ENCODE measurements at regions not wholly inside any gene's neighbourhood (a gene's known extent, or its start where the extent isn't known, plus 50 kb on each side); places are given as distances from the start of the nearest gene placed in this dataset.

DNA sequence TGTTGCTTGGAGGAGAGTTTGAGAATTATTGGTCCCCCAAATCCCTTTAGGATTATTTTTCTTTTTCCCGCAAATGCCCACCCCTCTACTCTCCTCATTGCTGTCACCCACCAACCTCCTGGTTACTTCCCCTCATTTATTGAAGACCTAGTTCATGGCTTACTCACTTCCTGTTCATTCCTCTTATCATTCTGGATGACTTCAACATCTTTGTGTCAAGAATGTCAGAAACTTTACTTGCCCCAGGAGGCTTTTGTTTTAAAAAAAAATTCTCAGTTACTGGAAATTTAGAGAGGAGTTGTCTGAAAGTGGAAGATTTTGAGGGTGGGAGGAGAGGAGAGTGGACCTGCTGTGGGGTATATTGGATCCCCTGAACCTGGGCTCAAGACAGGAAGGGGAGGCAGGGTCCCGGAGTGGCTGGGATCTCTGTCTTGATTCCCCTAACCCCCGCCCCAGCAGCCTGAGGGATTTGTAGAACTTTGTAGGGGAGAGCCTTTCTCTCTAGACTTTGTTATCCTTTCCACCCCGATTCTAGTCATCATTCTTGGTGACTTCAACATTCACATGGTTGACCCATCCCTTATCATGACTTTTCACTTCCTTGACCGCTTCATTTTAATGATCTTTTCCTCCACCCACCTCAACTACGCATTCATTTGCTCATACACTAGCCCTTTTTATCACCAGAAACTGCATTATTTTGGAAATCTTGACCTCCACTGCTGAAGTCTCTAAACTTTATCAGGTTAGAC lies 69.9 kb upstream of the ESX1 start:
- intact Hi-C loops (cut with micrococcal nuclease) = no loop called here
- Histone ChIP-seq H3K36me3 (no peaks in the 10 kb centered on the region), H3K9me3 (replicated peaks) (no peaks in the 10 kb centered on the region), H3K4me3 (no peak overlapping the region), H3K27me3 (ENCODE audit: low read depth) (no peaks in the 10 kb centered on the region), H3K4me1 (no peaks in the 10 kb centered on the region), H3K27ac (replicated peaks) (no peak overlapping the region)
- TF ChIP-seq, protein P1, sequence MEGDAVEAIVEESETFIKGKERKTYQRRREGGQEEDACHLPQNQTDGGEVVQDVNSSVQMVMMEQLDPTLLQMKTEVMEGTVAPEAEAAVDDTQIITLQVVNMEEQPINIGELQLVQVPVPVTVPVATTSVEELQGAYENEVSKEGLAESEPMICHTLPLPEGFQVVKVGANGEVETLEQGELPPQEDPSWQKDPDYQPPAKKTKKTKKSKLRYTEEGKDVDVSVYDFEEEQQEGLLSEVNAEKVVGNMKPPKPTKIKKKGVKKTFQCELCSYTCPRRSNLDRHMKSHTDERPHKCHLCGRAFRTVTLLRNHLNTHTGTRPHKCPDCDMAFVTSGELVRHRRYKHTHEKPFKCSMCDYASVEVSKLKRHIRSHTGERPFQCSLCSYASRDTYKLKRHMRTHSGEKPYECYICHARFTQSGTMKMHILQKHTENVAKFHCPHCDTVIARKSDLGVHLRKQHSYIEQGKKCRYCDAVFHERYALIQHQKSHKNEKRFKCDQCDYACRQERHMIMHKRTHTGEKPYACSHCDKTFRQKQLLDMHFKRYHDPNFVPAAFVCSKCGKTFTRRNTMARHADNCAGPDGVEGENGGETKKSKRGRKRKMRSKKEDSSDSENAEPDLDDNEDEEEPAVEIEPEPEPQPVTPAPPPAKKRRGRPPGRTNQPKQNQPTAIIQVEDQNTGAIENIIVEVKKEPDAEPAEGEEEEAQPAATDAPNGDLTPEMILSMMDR (IDR thresholded peaks at IDR 0.05; ENCODE audit: borderline replicate concordance) = no peak
- DNase-seq = no peak

DNA sequence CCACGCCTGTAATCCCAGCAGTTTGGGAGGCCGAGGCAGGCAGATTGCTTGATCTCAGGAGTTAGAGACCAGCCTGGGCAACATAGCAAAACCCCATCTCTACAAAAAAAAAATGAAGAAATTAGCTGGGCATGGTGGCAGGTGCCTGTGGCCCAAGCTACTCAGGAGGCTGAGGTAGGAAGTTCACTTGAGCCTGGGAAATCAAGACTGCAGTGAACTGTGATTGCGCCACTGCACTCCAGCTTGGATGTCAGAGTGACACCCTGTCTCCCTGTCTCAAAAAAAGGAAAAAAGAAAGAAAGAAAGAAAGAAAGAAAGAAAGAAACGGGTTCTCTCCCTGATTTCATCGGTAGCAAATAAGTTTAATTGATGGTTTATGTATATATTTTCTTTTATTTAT lies 64.6 kb upstream of the ESX1 start:
- H3K4me1 ChIP-seq = no peaks in the 10 kb centered on the region
- DNase-seq = no peak
- H3K27me3 ChIP-seq (ENCODE audit: low read depth) = no peaks in the 10 kb centered on the region
- intact Hi-C loops (cut with micrococcal nuclease) = no loop called here
- no peaks in the 10 kb centered on the region for H3K9me3 ChIP-seq (replicated peaks)
- no peak overlapping the region for H3K4me3 ChIP-seq
- no peaks in the 10 kb centered on the region for H3K36me3 ChIP-seq
- TF ChIP-seq, protein P1 (IDR thresholded peaks at IDR 0.05; ENCODE audit: borderline replicate concordance) = no peak
- no peak overlapping the region for H3K27ac ChIP-seq (replicated peaks)

DNA sequence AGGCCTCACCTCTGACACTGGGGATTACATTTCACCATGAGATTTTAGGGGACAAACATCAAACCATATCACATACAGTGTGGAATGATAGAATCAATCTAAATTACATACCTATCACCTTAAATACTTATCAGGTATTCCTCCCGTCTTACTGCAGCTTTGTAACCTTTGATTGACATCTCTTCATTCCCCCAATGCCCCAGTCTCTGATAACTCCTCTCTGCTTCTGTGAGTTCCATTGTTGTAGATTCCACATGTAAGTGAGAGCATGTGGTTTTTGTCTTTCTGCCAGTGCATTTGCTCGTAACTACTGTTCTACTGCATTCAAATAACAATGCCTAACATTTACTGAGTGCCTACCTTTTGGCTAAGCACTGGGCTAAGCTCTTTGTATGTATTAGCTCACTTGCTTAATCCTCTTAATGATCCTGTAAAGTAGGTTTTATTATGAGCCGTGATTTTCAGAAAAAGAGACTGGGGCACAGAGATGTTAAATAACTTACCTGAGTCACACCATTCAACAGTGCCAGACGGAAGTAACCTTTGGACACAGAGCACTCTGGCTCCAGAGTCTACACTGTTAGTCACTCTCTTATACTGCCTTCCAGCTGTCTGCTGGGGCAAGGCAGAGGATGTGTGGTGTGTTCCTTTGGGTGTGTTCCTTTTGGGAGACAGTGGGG lies 63.7 kb upstream of the ESX1 start:
- H3K9me3 ChIP-seq (replicated peaks) = no peaks in the 10 kb centered on the region
- no peak overlapping the region for H3K4me3 ChIP-seq
- intact Hi-C loops (cut with micrococcal nuclease) = no loop called here
- no peak for DNase-seq
- no peak overlapping the region for H3K27ac ChIP-seq (replicated peaks)
- no peaks in the 10 kb centered on the region for H3K4me1 ChIP-seq
- TF ChIP-seq, protein P1 (IDR thresholded peaks at IDR 0.05; ENCODE audit: borderline replicate concordance) = no peak
- no peaks in the 10 kb centered on the region for H3K36me3 ChIP-seq
- no peaks in the 10 kb centered on the region for H3K27me3 ChIP-seq (ENCODE audit: low read depth)

DNA sequence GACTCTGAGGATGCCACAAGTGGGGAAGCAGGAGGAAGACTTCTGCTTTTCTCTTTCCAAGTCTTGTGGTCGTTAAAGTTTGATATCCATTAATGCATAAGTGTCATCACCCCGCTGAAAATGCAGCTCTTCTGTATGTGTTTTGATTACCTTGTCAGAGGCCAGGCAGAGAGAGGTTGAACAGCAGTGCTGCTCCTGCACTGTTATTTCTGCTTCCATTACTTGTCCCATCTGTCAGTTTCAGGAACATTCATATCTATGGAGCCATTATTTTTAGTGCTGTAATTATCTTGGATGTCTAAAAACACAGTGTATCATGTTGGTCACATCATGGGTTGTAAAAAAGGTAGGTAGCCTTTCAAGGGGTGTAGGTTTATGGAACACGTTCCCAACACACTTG lies 62.0 kb upstream of the ESX1 start:
- DNase-seq = no peak
- Histone ChIP-seq H3K36me3 (no peaks in the 10 kb centered on the region), H3K27me3 (ENCODE audit: low read depth) (no peaks in the 10 kb centered on the region), H3K4me1 (no peaks in the 10 kb centered on the region), H3K4me3 (no peak overlapping the region), H3K27ac (replicated peaks) (no peak overlapping the region), H3K9me3 (replicated peaks) (no peaks in the 10 kb centered on the region)
- intact Hi-C loops (cut with micrococcal nuclease) = no loop called here
- TF ChIP-seq, protein P1 (IDR thresholded peaks at IDR 0.05; ENCODE audit: borderline replicate concordance) = no peak

DNA sequence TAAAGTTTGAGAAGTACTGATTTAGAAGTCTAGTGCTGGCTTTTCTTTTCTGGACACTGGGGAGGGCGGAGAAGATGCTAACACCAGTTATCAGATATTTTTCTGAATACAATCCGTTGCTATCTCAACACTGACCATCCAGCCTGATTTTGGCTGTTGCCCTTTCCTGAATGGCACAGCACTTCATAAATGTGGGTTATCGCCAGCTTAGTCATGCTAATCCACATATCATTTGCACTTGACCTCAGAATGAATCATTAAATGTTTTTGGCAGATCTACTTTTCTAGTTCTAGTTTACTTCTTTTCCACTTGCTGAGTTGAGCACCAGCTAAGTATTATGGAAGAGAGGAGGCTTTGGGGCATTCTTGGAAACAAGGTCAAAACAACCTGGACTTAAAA lies 60.8 kb upstream of the ESX1 start:
- H3K36me3 ChIP-seq = no peaks in the 10 kb centered on the region
- H3K4me3 ChIP-seq = no peak overlapping the region
- TF ChIP-seq, protein P1 (IDR thresholded peaks at IDR 0.05; ENCODE audit: borderline replicate concordance) = no peak
- no peak overlapping the region for H3K27ac ChIP-seq (replicated peaks)
- intact Hi-C loops (cut with micrococcal nuclease) = no loop called here
- DNase-seq = no peak
- no peaks in the 10 kb centered on the region for H3K9me3 ChIP-seq (replicated peaks)
- H3K27me3 ChIP-seq (ENCODE audit: low read depth) = no peaks in the 10 kb centered on the region
- no peaks in the 10 kb centered on the region for H3K4me1 ChIP-seq
